ENCODE measurements at regions not wholly inside any gene's neighbourhood (a gene's known extent, or its start where the extent isn't known, plus 50 kb on each side); places are given as distances from the start of the nearest gene placed in this dataset.

- TF ChIP-seq CTCF (IDR thresholded peaks at IDR 0.05) (no peak), POLR2AphosphoS5 (IDR thresholded peaks at IDR 0.05; ENCODE audit: insufficient read depth in 1 of 2, low read depth in 1 of 2) (no peak)
Observed at GRCh38 chr13:48879432-48879831, 96.3 kb upstream of the FNDC3A start.

Data from vagina (tissue), 2 donors.